ENCODE measurements at regions not wholly inside any gene's neighbourhood (a gene's known extent, or its start where the extent isn't known, plus 50 kb on each side); places are given as distances from the start of the nearest gene placed in this dataset.

DNA sequence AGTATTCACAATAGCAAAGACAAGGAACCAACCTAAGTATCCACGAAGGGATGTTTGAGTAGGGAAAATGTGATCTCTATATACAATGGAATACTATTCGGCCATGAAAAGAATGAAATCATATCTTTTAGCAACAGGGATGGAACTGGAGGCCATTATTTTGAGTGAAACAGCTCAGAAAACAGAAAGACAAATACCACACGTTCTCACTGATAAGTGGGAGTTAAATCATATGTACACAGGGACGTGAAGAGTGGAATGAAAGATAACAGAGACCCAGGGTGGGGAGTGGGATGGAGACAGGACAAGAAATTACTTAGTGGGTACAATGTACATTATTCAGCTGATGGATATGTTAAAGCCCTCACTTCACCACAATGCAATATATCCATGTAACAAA lies 1012.7 kb downstream of the TBC1D22A start:
- TF ChIP-seq, protein P1, sequence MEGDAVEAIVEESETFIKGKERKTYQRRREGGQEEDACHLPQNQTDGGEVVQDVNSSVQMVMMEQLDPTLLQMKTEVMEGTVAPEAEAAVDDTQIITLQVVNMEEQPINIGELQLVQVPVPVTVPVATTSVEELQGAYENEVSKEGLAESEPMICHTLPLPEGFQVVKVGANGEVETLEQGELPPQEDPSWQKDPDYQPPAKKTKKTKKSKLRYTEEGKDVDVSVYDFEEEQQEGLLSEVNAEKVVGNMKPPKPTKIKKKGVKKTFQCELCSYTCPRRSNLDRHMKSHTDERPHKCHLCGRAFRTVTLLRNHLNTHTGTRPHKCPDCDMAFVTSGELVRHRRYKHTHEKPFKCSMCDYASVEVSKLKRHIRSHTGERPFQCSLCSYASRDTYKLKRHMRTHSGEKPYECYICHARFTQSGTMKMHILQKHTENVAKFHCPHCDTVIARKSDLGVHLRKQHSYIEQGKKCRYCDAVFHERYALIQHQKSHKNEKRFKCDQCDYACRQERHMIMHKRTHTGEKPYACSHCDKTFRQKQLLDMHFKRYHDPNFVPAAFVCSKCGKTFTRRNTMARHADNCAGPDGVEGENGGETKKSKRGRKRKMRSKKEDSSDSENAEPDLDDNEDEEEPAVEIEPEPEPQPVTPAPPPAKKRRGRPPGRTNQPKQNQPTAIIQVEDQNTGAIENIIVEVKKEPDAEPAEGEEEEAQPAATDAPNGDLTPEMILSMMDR (IDR thresholded peaks at IDR 0.05 in 2 of 3, conservative IDR thresholded peaks at IDR 0.05 in 1 of 3; ENCODE audit: borderline replicate concordance in 1 of 3, insufficient read depth in 1 of 3, low read depth in 2 of 3, low read length in 2 of 3) = no peak
- TF ChIP-seq POLR2AphosphoS5 (IDR thresholded peaks at IDR 0.05; ENCODE audit: low read depth, low read length) (no peak), POLR2A (IDR thresholded peaks at IDR 0.05; ENCODE audit: borderline replicate concordance, extremely low read depth, insufficient read depth, insufficient read length) (no peak), SP1 (IDR thresholded peaks at IDR 0.05; ENCODE audit: low read depth) (no peak)
- TF ChIP-seq, protein P2, sequence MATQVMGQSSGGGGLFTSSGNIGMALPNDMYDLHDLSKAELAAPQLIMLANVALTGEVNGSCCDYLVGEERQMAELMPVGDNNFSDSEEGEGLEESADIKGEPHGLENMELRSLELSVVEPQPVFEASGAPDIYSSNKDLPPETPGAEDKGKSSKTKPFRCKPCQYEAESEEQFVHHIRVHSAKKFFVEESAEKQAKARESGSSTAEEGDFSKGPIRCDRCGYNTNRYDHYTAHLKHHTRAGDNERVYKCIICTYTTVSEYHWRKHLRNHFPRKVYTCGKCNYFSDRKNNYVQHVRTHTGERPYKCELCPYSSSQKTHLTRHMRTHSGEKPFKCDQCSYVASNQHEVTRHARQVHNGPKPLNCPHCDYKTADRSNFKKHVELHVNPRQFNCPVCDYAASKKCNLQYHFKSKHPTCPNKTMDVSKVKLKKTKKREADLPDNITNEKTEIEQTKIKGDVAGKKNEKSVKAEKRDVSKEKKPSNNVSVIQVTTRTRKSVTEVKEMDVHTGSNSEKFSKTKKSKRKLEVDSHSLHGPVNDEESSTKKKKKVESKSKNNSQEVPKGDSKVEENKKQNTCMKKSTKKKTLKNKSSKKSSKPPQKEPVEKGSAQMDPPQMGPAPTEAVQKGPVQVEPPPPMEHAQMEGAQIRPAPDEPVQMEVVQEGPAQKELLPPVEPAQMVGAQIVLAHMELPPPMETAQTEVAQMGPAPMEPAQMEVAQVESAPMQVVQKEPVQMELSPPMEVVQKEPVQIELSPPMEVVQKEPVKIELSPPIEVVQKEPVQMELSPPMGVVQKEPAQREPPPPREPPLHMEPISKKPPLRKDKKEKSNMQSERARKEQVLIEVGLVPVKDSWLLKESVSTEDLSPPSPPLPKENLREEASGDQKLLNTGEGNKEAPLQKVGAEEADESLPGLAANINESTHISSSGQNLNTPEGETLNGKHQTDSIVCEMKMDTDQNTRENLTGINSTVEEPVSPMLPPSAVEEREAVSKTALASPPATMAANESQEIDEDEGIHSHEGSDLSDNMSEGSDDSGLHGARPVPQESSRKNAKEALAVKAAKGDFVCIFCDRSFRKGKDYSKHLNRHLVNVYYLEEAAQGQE (IDR thresholded peaks at IDR 0.05; ENCODE audit: low read depth) = no peak
